Caco-2 (cell line): ENCODE measurements at regions not wholly inside any gene's neighbourhood (a gene's known extent, or its start where the extent isn't known, plus 50 kb on each side); places are given as distances from the start of the nearest gene placed in this dataset.

Experiments
- BruUV-seq: library from RNA; stranded (reverse); fragments of 400-500 nt; replicated peaks from 2 replicates; lab custom pipeline; 2021; lab: Mats Ljungman, UMichigan
- CTCF ChIA-PET: fragments of 300-600 bp; sonication (Branson Sonifier 250); formaldehyde crosslinking; loops from one replicate; lab custom pipeline; 2022; ENCODE audit warnings: antibody characterized with exemption; lab: Charles Lee
- POLR2A ChIA-PET: fragments of 300-600 bp; sonication (Branson Sonifier 250); formaldehyde crosslinking; loops from one replicate; lab custom pipeline; 2022; ENCODE audit warnings: antibody characterized with exemption; lab: Charles Lee
- DNase-seq, 2 experiments: peaks; one replicate each; pipeline versions ENCODE4 v3.0.0 to v3.0.0-alpha.2; 2020 to 2022
- H3K27me3 ChIP-seq: replicated peaks from 2 replicates; pipeline ENCODE4 v1.6.0; 2011; ENCODE audit warnings: low read length; ENCODE audit not compliant: control insufficient read depth, insufficient read depth
- H3K36me3 ChIP-seq: 2 replicates; pipeline ENCODE4 v1.5.1; 2011; ENCODE audit warnings: low read length; ENCODE audit not compliant: control insufficient read depth, insufficient read depth
- H3K4me1 ChIP-seq: fragments of 250-450 bp; sonication (Bioruptor Pico); 2 replicates; pipeline ENCODE4 v1.5.1; 2020; ENCODE audit warnings: mild to moderate bottlenecking
- H3K4me3 ChIP-seq: 2 replicates; pipeline ENCODE4 v1.5.1; 2011; ENCODE audit warnings: low read depth, mild to moderate bottlenecking, control low read depth, low read length
- H3K9me3 ChIP-seq: fragments of 250-450 bp; sonication (Bioruptor Pico); 2 replicates; pipeline ENCODE4 v1.5.1; 2020; ENCODE audit warnings: mild to moderate bottlenecking, moderate library complexity
- H3K27ac Mint-ChIP-seq: one replicate; pipeline ENCODE4 v1.8.0; 2022; ENCODE audit warnings: mixed read lengths; ENCODE audit not compliant: unreplicated experiment
- H3K27me3 Mint-ChIP-seq: one replicate; pipeline ENCODE4 v1.8.0; 2022; ENCODE audit warnings: mixed read lengths; ENCODE audit not compliant: insufficient read depth, unreplicated experiment
- H3K36me3 Mint-ChIP-seq: one replicate; pipeline ENCODE4 v1.8.0; 2022; ENCODE audit warnings: mild to moderate bottlenecking, mixed read lengths; ENCODE audit not compliant: insufficient read depth, unreplicated experiment
- H3K4me1 Mint-ChIP-seq: one replicate; pipeline ENCODE4 v1.8.0; 2022; ENCODE audit warnings: low read depth, mixed read lengths; ENCODE audit not compliant: unreplicated experiment
- H3K4me3 Mint-ChIP-seq: one replicate; pipeline ENCODE4 v1.8.0; 2022; ENCODE audit warnings: mild to moderate bottlenecking, moderate library complexity, mixed read lengths; ENCODE audit not compliant: unreplicated experiment
- H3K9me3 Mint-ChIP-seq: one replicate; pipeline ENCODE4 v1.8.0; 2022; ENCODE audit warnings: mixed read lengths; ENCODE audit not compliant: unreplicated experiment
- CTCF ChIP-seq, 2 experiments: fragments of 200-600 bp in 1 of 2; IDR thresholded peaks; 1 replicate in 1 of 2; 2 replicates in 1 of 2; pipeline versions ENCODE4 v1.5.1 to v1.8.0; 2011 to 2022; ENCODE audit warnings: antibody characterized with exemption in 1 of 2, control low read depth in 1 of 2, inconsistent platforms in 1 of 2, low read depth in 1 of 2, low read length in 1 of 2, mild to moderate bottlenecking in 1 of 2, moderate library complexity in 1 of 2; ENCODE audit not compliant: insufficient read depth in 1 of 2, severe bottlenecking in 1 of 2, unreplicated experiment in 1 of 2
- intact Hi-C: fragments of 100-400 bp; cut with micrococcal nuclease; formaldehyde crosslinking; loops from one replicate; pipeline ENCODE4 v1.10.0; 2022; ENCODE audit not compliant: unreplicated experiment

- intact Hi-C loops, result no loop called here
- Histone ChIP-seq H3K4me1 (no peaks in the 10 kb centered on the region; the same call in 1 of the 2 replicates), H3K36me3 (no peaks in the 10 kb centered on the region), H3K4me3 (no peak overlapping the region), H3K27me3 (no peaks in the 10 kb centered on the region), H3K9me3 (no peaks in the 10 kb centered on the region)
- no TSS peak for BruUV-seq
- TF ChIP-seq CTCF (IDR thresholded peaks at IDR 0.05; ENCODE audit: insufficient read depth in 1 of 2, low read depth in 1 of 2, low read length in 1 of 2, severe bottlenecking in 1 of 2, unreplicated experiment in 1 of 2), result no peak
- Mint-ChIP-seq H3K36me3 (no peaks in the 10 kb centered on the region), H3K27me3 (peaks cover 12% of the 10 kb centered on the region), H3K27ac (no peak overlapping the region), H3K4me3 (no peak overlapping the region), H3K9me3 (no peaks in the 10 kb centered on the region), H3K4me1 (no peaks in the 10 kb centered on the region)
- ChIA-PET CTCF (no interaction called here), POLR2A (no interaction called here)
- DNase-seq, result no peak
Measured at GRCh38 chr2:220300806-220301205, 673.4 kb downstream of the SLC4A3 start.

GRCh38 chr2:220302756-220303155, 675.3 kb downstream of the SLC4A3 start:
- no TSS peak for BruUV-seq
- Mint-ChIP-seq H3K4me1 (no peaks in the 10 kb centered on the region), H3K4me3 (no peak overlapping the region), H3K36me3 (no peaks in the 10 kb centered on the region), H3K27me3 (peaks cover 15% of the 10 kb centered on the region), H3K9me3 (no peaks in the 10 kb centered on the region), H3K27ac (no peak overlapping the region)
- no peak for TF ChIP-seq CTCF (IDR thresholded peaks at IDR 0.05; ENCODE audit: insufficient read depth in 1 of 2, low read depth in 1 of 2, low read length in 1 of 2, severe bottlenecking in 1 of 2, unreplicated experiment in 1 of 2)
- no peaks in the 10 kb centered on the region; the same call in 1 of the 2 replicates for H3K4me1 ChIP-seq
- H3K9me3 ChIP-seq, result no peaks in the 10 kb centered on the region
- intact Hi-C loops, result no loop called here
- CTCF ChIA-PET, result no interaction called here
- no peaks in the 10 kb centered on the region for H3K27me3 ChIP-seq
- POLR2A ChIA-PET, result no interaction called here
- H3K36me3 ChIP-seq, result no peaks in the 10 kb centered on the region
- no peak for DNase-seq
- no peak overlapping the region for H3K4me3 ChIP-seq

GRCh38 chr2:220309215-220309614, 681.8 kb downstream of the SLC4A3 start:
- ChIA-PET POLR2A (no interaction called here), CTCF (no interaction called here)
- intact Hi-C loops, result no loop called here
- Mint-ChIP-seq H3K9me3 (no peaks in the 10 kb centered on the region), H3K27ac (no peak overlapping the region), H3K36me3 (no peaks in the 10 kb centered on the region), H3K27me3 (peaks cover 23% of the 10 kb centered on the region), H3K4me1 (no peaks in the 10 kb centered on the region), H3K4me3 (no peak overlapping the region)
- no peak for DNase-seq
- BruUV-seq, result no TSS peak
- no peaks in the 10 kb centered on the region for H3K9me3 ChIP-seq
- H3K36me3 ChIP-seq, result no peaks in the 10 kb centered on the region
- no peaks in the 10 kb centered on the region for H3K4me1 ChIP-seq
- no peak overlapping the region for H3K4me3 ChIP-seq
- no peaks in the 10 kb centered on the region for H3K27me3 ChIP-seq
- TF ChIP-seq CTCF (IDR thresholded peaks at IDR 0.05; ENCODE audit: insufficient read depth in 1 of 2, low read depth in 1 of 2, low read length in 1 of 2, severe bottlenecking in 1 of 2, unreplicated experiment in 1 of 2), result no peak
